ENCODE measurements at regions not wholly inside any gene's neighbourhood (a gene's known extent, or its start where the extent isn't known, plus 50 kb on each side); places are given as distances from the start of the nearest gene placed in this dataset.

- intact Hi-C loops (cut with micrococcal nuclease; ENCODE audit: unreplicated experiment): no loop called here
- Histone ChIP-seq H3K9me2 (ENCODE audit: insufficient read depth, low read length) (no peaks in the 10 kb centered on the region), H3K79me2 (ENCODE audit: insufficient read depth, low read depth, low read length) (no peaks in the 10 kb centered on the region), H3K36me3 (ENCODE audit: insufficient read depth, low read length) (no peaks in the 10 kb centered on the region), H2AFZ (ENCODE audit: low read length) (no peak overlapping the region), H3K27ac (ENCODE audit: low read depth, low read length, poor library complexity, severe bottlenecking) (no peak overlapping the region), H3K4me3 (ENCODE audit: low read depth, low read length, poor library complexity, severe bottlenecking) (no peak overlapping the region), H3K4me1 (ENCODE audit: insufficient read depth, low read length, poor library complexity, severe bottlenecking) (no peaks in the 10 kb centered on the region), H3K4me2 (ENCODE audit: low read length) (no peak overlapping the region), H3K9me3 (ENCODE audit: low read length) (no peaks in the 10 kb centered on the region), H4K20me1 (ENCODE audit: insufficient read depth, low read length) (no peaks in the 10 kb centered on the region)
- POLR2A ChIA-PET: no interaction called here
- TF ChIP-seq EZH2phosphoT487 (IDR thresholded peaks at IDR 0.05; ENCODE audit: borderline replicate concordance, low read depth, low read length): no peak
- TF ChIP-seq, protein P1, sequence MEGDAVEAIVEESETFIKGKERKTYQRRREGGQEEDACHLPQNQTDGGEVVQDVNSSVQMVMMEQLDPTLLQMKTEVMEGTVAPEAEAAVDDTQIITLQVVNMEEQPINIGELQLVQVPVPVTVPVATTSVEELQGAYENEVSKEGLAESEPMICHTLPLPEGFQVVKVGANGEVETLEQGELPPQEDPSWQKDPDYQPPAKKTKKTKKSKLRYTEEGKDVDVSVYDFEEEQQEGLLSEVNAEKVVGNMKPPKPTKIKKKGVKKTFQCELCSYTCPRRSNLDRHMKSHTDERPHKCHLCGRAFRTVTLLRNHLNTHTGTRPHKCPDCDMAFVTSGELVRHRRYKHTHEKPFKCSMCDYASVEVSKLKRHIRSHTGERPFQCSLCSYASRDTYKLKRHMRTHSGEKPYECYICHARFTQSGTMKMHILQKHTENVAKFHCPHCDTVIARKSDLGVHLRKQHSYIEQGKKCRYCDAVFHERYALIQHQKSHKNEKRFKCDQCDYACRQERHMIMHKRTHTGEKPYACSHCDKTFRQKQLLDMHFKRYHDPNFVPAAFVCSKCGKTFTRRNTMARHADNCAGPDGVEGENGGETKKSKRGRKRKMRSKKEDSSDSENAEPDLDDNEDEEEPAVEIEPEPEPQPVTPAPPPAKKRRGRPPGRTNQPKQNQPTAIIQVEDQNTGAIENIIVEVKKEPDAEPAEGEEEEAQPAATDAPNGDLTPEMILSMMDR (conservative IDR thresholded peaks at IDR 0.05; ENCODE audit: low read length): no peak
- BruUV-seq (replicated peaks): no TSS peak
- no peak for DNase-seq (ENCODE audit: low spot score)
- CTCF ChIA-PET (ENCODE audit: unreplicated experiment): no interaction called here
Measured at GRCh38 chr12:88842314-88842713, 262.0 kb upstream of the KITLG start.

GRCh38 chr12:88839486-88839885 is 259.2 kb upstream of the KITLG start:
- no TSS peak for BruUV-seq (replicated peaks)
- H3K36me3 ChIP-seq (ENCODE audit: insufficient read depth, low read length): no peaks in the 10 kb centered on the region
- intact Hi-C loops (cut with micrococcal nuclease; ENCODE audit: unreplicated experiment): no loop called here
- no peak overlapping the region for H3K27ac ChIP-seq (ENCODE audit: low read depth, low read length, poor library complexity, severe bottlenecking)
- TF ChIP-seq EZH2phosphoT487 (IDR thresholded peaks at IDR 0.05; ENCODE audit: borderline replicate concordance, low read depth, low read length): no peak
- TF ChIP-seq, protein P1 (conservative IDR thresholded peaks at IDR 0.05; ENCODE audit: low read length): no peak
- ChIA-PET POLR2A (no interaction called here), CTCF (ENCODE audit: unreplicated experiment) (no interaction called here)
- H3K9me2 ChIP-seq (ENCODE audit: insufficient read depth, low read length): no peaks in the 10 kb centered on the region
- no peaks in the 10 kb centered on the region for H3K4me1 ChIP-seq (ENCODE audit: insufficient read depth, low read length, poor library complexity, severe bottlenecking)
- no peaks in the 10 kb centered on the region for H3K9me3 ChIP-seq (ENCODE audit: low read length)
- no peak overlapping the region for H3K4me3 ChIP-seq (ENCODE audit: low read depth, low read length, poor library complexity, severe bottlenecking)
- no peak for DNase-seq (ENCODE audit: low spot score)
- no peak overlapping the region for H3K4me2 ChIP-seq (ENCODE audit: low read length)
- no peak overlapping the region for H2AFZ ChIP-seq (ENCODE audit: low read length)
- H4K20me1 ChIP-seq (ENCODE audit: insufficient read depth, low read length): no peaks in the 10 kb centered on the region
- H3K79me2 ChIP-seq (ENCODE audit: insufficient read depth, low read depth, low read length): no peaks in the 10 kb centered on the region

- no peak for TF ChIP-seq EZH2phosphoT487 (IDR thresholded peaks at IDR 0.05; ENCODE audit: borderline replicate concordance, low read depth, low read length)
- TF ChIP-seq, protein P1 (conservative IDR thresholded peaks at IDR 0.05; ENCODE audit: low read length): no peak
- Histone ChIP-seq H3K9me2 (ENCODE audit: insufficient read depth, low read length) (no peaks in the 10 kb centered on the region), H3K9me3 (ENCODE audit: low read length) (no peaks in the 10 kb centered on the region), H3K4me1 (ENCODE audit: insufficient read depth, low read length, poor library complexity, severe bottlenecking) (no peaks in the 10 kb centered on the region), H3K36me3 (ENCODE audit: insufficient read depth, low read length) (no peaks in the 10 kb centered on the region), H2AFZ (ENCODE audit: low read length) (no peak overlapping the region), H3K4me2 (ENCODE audit: low read length) (no peak overlapping the region), H3K79me2 (ENCODE audit: insufficient read depth, low read depth, low read length) (no peaks in the 10 kb centered on the region), H3K4me3 (ENCODE audit: low read depth, low read length, poor library complexity, severe bottlenecking) (no peak overlapping the region), H3K27ac (ENCODE audit: low read depth, low read length, poor library complexity, severe bottlenecking) (no peak overlapping the region), H4K20me1 (ENCODE audit: insufficient read depth, low read length) (no peaks in the 10 kb centered on the region)
- BruUV-seq (replicated peaks): no TSS peak
- POLR2A ChIA-PET: no interaction called here
- no peak for DNase-seq (ENCODE audit: low spot score)
- CTCF ChIA-PET (ENCODE audit: unreplicated experiment): no interaction called here
- intact Hi-C loops (cut with micrococcal nuclease; ENCODE audit: unreplicated experiment): no loop called here
Measured at GRCh38 chr12:88836156-88836555, 255.9 kb upstream of the KITLG start.
